ENCODE measurements at regions not wholly inside any gene's neighbourhood (a gene's known extent, or its start where the extent isn't known, plus 50 kb on each side); places are given as distances from the start of the nearest gene placed in this dataset.
"Not testable (repeated sequence)": the region's sequence is repeated elsewhere in the genome, so short reads cannot be mapped to it uniquely, and the experiment has no call there.

DNA sequence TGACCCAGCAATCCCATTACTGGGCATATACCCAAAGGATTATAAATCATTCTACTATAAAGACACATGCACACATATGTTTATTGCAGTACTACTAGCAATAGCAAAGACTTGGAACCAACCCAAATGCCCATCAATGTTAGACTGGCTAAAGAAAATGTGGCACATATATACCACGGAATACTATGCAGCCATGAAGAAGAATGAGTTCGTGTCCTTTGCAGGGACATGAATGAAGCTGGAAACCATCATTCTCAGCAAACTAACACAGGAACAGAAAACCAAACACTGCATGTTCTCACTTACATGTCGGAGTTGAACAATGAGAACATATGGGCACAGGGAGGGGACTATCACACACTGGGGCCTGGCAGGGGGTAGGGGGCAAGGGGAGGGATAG is 183.0 kb downstream of the HACE1 start:
- not testable (repeated sequence) for H3K4me1 ChIP-seq (ENCODE audit: control insufficient read depth, insufficient read depth, low read length, poor library complexity, severe bottlenecking); H3K9me3 ChIP-seq (ENCODE audit: control insufficient read depth, low read length); H3K36me3 ChIP-seq (ENCODE audit: control insufficient read depth, insufficient read depth, low read length); H3K27me3 ChIP-seq (replicated peaks; ENCODE audit: control insufficient read depth, insufficient read depth, low read length, poor library complexity, severe bottlenecking); DNase-seq; H3K4me3 ChIP-seq (ENCODE audit: insufficient read depth, low read depth, low read length, poor library complexity, severe bottlenecking); H3K27ac ChIP-seq (ENCODE audit: insufficient read depth, low read length, poor library complexity, severe bottlenecking)

DNA sequence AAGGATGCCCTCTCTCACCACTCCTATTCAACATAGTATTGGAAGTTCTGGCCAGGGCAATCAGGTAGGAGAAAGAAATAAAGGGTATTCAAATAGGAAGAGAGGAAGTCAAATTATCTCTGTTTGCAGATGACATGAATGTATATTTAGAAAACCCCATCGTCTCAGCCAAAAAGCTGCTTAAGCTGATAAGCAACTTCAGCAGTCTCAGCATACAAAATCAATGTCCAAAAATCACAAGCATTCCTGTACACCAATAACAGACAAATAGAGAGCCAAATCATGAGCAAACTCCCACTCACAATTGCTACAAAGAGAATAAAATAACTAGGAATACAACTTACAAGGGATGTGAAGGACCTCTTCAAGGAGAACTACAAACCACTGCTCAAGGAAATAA is 184.6 kb downstream of the HACE1 start:
- H3K27ac ChIP-seq (ENCODE audit: insufficient read depth, low read length, poor library complexity, severe bottlenecking); H3K27me3 ChIP-seq (replicated peaks; ENCODE audit: control insufficient read depth, insufficient read depth, low read length, poor library complexity, severe bottlenecking); H3K36me3 ChIP-seq (ENCODE audit: control insufficient read depth, insufficient read depth, low read length); DNase-seq; H3K4me3 ChIP-seq (ENCODE audit: insufficient read depth, low read depth, low read length, poor library complexity, severe bottlenecking); H3K9me3 ChIP-seq (ENCODE audit: control insufficient read depth, low read length); H3K4me1 ChIP-seq (ENCODE audit: control insufficient read depth, insufficient read depth, low read length, poor library complexity, severe bottlenecking): not testable (repeated sequence)

- DNase-seq; H3K4me1 ChIP-seq (ENCODE audit: control insufficient read depth, insufficient read depth, low read length, poor library complexity, severe bottlenecking); H3K27ac ChIP-seq (ENCODE audit: insufficient read depth, low read length, poor library complexity, severe bottlenecking); H3K36me3 ChIP-seq (ENCODE audit: control insufficient read depth, insufficient read depth, low read length); H3K4me3 ChIP-seq (ENCODE audit: insufficient read depth, low read depth, low read length, poor library complexity, severe bottlenecking); H3K9me3 ChIP-seq (ENCODE audit: control insufficient read depth, low read length); H3K27me3 ChIP-seq (replicated peaks; ENCODE audit: control insufficient read depth, insufficient read depth, low read length, poor library complexity, severe bottlenecking): not testable (repeated sequence)
Observed at GRCh38 chr6:104673078-104673477, 186.6 kb downstream of the HACE1 start.

- H3K27me3 ChIP-seq (replicated peaks; ENCODE audit: control insufficient read depth, insufficient read depth, low read length, poor library complexity, severe bottlenecking); DNase-seq; H3K4me3 ChIP-seq (ENCODE audit: insufficient read depth, low read depth, low read length, poor library complexity, severe bottlenecking); H3K4me1 ChIP-seq (ENCODE audit: control insufficient read depth, insufficient read depth, low read length, poor library complexity, severe bottlenecking); H3K36me3 ChIP-seq (ENCODE audit: control insufficient read depth, insufficient read depth, low read length); H3K9me3 ChIP-seq (ENCODE audit: control insufficient read depth, low read length); H3K27ac ChIP-seq (ENCODE audit: insufficient read depth, low read length, poor library complexity, severe bottlenecking): not testable (repeated sequence)
Observed at GRCh38 chr6:104671591-104671891, 188.2 kb downstream of the HACE1 start.

GRCh38 chr6:104670834-104671590 is 188.7 kb downstream of the HACE1 start:
- not testable (repeated sequence) for H3K9me3 ChIP-seq (ENCODE audit: control insufficient read depth, low read length); H3K4me3 ChIP-seq (ENCODE audit: insufficient read depth, low read depth, low read length, poor library complexity, severe bottlenecking); H3K4me1 ChIP-seq (ENCODE audit: control insufficient read depth, insufficient read depth, low read length, poor library complexity, severe bottlenecking); H3K36me3 ChIP-seq (ENCODE audit: control insufficient read depth, insufficient read depth, low read length); H3K27ac ChIP-seq (ENCODE audit: insufficient read depth, low read length, poor library complexity, severe bottlenecking); H3K27me3 ChIP-seq (replicated peaks; ENCODE audit: control insufficient read depth, insufficient read depth, low read length, poor library complexity, severe bottlenecking)
- DNase-seq = peak in 1 of 3 donors; percentile 3

DNA sequence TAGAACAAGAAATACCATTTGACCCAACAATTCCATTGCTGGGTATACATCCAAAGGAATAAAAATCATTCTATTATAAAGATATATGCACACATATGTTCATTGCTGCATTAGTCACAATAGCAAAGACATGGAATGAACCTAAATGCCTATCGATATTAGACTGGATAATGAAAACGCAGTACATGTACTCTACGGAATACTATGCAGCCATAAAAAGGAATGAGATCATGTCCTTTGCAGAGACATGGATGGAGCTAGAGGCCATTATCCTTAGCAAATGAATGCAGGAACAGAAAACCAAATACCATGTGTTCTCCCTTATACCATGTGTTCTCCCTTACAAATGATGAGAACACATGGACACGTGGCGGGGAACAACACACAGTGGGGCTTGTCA is 190.2 kb downstream of the HACE1 start:
- H3K27me3 ChIP-seq (replicated peaks; ENCODE audit: control insufficient read depth, insufficient read depth, low read length, poor library complexity, severe bottlenecking) = no peaks in the 10 kb centered on the region
- H3K27ac ChIP-seq (ENCODE audit: insufficient read depth, low read length, poor library complexity, severe bottlenecking) = no peak overlapping the region
- no peaks in the 10 kb centered on the region for H3K9me3 ChIP-seq (ENCODE audit: control insufficient read depth, low read length)
- no peaks in the 10 kb centered on the region for H3K36me3 ChIP-seq (ENCODE audit: control insufficient read depth, insufficient read depth, low read length)
- no peak overlapping the region for H3K4me3 ChIP-seq (ENCODE audit: insufficient read depth, low read depth, low read length, poor library complexity, severe bottlenecking)
- no peaks in the 10 kb centered on the region for H3K4me1 ChIP-seq (ENCODE audit: control insufficient read depth, insufficient read depth, low read length, poor library complexity, severe bottlenecking)
- no peak for DNase-seq

GRCh38 chr6:104656235-104656634 is 203.5 kb downstream of the HACE1 start:
- no peak overlapping the region for H3K4me3 ChIP-seq (ENCODE audit: insufficient read depth, low read depth, low read length, poor library complexity, severe bottlenecking)
- H3K27me3 ChIP-seq (replicated peaks; ENCODE audit: control insufficient read depth, insufficient read depth, low read length, poor library complexity, severe bottlenecking) = no peaks in the 10 kb centered on the region
- H3K27ac ChIP-seq (ENCODE audit: insufficient read depth, low read length, poor library complexity, severe bottlenecking) = no peak overlapping the region
- no peak for DNase-seq
- H3K4me1 ChIP-seq (ENCODE audit: control insufficient read depth, insufficient read depth, low read length, poor library complexity, severe bottlenecking) = no peaks in the 10 kb centered on the region
- H3K9me3 ChIP-seq (ENCODE audit: control insufficient read depth, low read length) = no peaks in the 10 kb centered on the region
- H3K36me3 ChIP-seq (ENCODE audit: control insufficient read depth, insufficient read depth, low read length) = no peaks in the 10 kb centered on the region

GRCh38 chr6:104653781-104654180 is 205.9 kb downstream of the HACE1 start:
- Histone ChIP-seq H3K9me3 (ENCODE audit: control insufficient read depth, low read length) (no peaks in the 10 kb centered on the region), H3K27ac (ENCODE audit: insufficient read depth, low read length, poor library complexity, severe bottlenecking) (no peak overlapping the region), H3K27me3 (replicated peaks; ENCODE audit: control insufficient read depth, insufficient read depth, low read length, poor library complexity, severe bottlenecking) (no peaks in the 10 kb centered on the region), H3K4me1 (ENCODE audit: control insufficient read depth, insufficient read depth, low read length, poor library complexity, severe bottlenecking) (no peaks in the 10 kb centered on the region), H3K36me3 (ENCODE audit: control insufficient read depth, insufficient read depth, low read length) (no peaks in the 10 kb centered on the region), H3K4me3 (ENCODE audit: insufficient read depth, low read depth, low read length, poor library complexity, severe bottlenecking) (no peak overlapping the region)
- DNase-seq = no peak

DNA sequence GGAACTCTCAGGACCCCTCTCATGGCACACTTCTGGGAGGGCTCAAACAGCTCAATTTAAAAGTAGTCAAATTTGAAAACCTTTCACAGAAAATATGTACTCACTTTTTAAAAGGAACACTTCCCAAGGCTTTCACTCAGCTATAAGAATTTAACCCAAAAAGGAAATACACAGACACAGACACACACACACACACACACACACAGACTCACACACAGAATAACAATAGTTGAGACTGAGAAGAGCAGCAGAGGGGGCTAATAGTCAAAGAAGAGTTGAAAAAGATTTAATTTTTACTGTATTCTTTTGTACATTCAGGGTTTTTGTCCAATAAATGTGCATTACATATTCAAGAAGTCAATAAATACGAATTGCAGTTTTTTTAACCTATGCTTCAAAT is 211.4 kb downstream of the HACE1 start:
- H3K9me3 ChIP-seq (ENCODE audit: control insufficient read depth, low read length) = no peaks in the 10 kb centered on the region
- H3K4me3 ChIP-seq (ENCODE audit: insufficient read depth, low read depth, low read length, poor library complexity, severe bottlenecking) = no peak overlapping the region
- no peak for DNase-seq
- H3K36me3 ChIP-seq (ENCODE audit: control insufficient read depth, insufficient read depth, low read length) = no peaks in the 10 kb centered on the region
- no peaks in the 10 kb centered on the region for H3K4me1 ChIP-seq (ENCODE audit: control insufficient read depth, insufficient read depth, low read length, poor library complexity, severe bottlenecking)
- H3K27me3 ChIP-seq (replicated peaks; ENCODE audit: control insufficient read depth, insufficient read depth, low read length, poor library complexity, severe bottlenecking) = no peaks in the 10 kb centered on the region
- H3K27ac ChIP-seq (ENCODE audit: insufficient read depth, low read length, poor library complexity, severe bottlenecking) = no peak overlapping the region

DNA sequence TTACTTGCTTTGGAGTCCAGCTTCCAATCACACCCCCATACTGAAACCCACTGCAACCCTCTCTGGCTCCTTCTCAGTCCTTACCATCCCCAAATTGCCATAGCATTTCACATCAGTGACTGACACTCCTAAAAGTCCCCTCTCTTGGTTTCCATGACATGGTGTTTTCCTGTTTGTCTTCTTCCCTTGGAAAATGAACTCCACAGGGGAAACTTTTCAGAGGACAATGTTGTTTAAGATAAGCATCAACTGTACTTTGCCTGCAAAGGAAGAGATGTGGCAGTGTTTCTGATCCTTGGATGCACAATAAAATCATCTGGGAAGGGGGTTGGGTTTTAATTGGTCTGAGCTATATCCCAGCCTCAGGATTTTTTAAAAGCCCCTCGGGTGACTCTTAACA is 214.9 kb downstream of the HACE1 start:
- Histone ChIP-seq H3K27ac (ENCODE audit: insufficient read depth, low read length, poor library complexity, severe bottlenecking) (no peak overlapping the region), H3K36me3 (ENCODE audit: control insufficient read depth, insufficient read depth, low read length) (no peaks in the 10 kb centered on the region), H3K4me1 (ENCODE audit: control insufficient read depth, insufficient read depth, low read length, poor library complexity, severe bottlenecking) (no peaks in the 10 kb centered on the region), H3K27me3 (replicated peaks; ENCODE audit: control insufficient read depth, insufficient read depth, low read length, poor library complexity, severe bottlenecking) (no peaks in the 10 kb centered on the region), H3K4me3 (ENCODE audit: insufficient read depth, low read depth, low read length, poor library complexity, severe bottlenecking) (no peak overlapping the region), H3K9me3 (ENCODE audit: control insufficient read depth, low read length) (no peaks in the 10 kb centered on the region)
- no peak for DNase-seq

DNA sequence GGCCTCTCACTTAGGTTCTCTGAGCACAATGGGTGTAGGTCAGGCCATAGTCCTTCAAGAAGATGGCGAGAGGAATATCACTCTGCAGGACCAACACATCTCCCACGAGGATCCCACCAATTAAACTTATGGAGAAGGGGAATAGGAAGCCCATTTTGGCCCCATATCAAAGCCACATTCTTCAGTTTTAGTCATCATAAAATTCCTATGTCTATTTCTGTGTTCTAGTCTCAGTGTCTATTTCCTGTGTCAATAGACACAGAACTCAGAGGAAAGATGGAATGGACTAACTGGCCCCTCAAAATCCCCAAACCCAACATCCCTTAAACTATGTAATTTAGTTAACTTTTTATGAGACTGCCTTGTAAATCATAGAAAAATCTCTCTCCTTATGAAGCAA is 216.8 kb downstream of the HACE1 start:
- DNase-seq = no peak
- H3K27me3 ChIP-seq (replicated peaks; ENCODE audit: control insufficient read depth, insufficient read depth, low read length, poor library complexity, severe bottlenecking) = no peaks in the 10 kb centered on the region
- H3K9me3 ChIP-seq (ENCODE audit: control insufficient read depth, low read length) = no peaks in the 10 kb centered on the region
- no peak overlapping the region for H3K27ac ChIP-seq (ENCODE audit: insufficient read depth, low read length, poor library complexity, severe bottlenecking)
- no peaks in the 10 kb centered on the region for H3K4me1 ChIP-seq (ENCODE audit: control insufficient read depth, insufficient read depth, low read length, poor library complexity, severe bottlenecking)
- H3K36me3 ChIP-seq (ENCODE audit: control insufficient read depth, insufficient read depth, low read length) = no peaks in the 10 kb centered on the region
- no peak overlapping the region for H3K4me3 ChIP-seq (ENCODE audit: insufficient read depth, low read depth, low read length, poor library complexity, severe bottlenecking)

Measured in effector memory CD4-positive, alpha-beta T cell (primary cell).